ENCODE measurements at regions not wholly inside any gene's neighbourhood (a gene's known extent, or its start where the extent isn't known, plus 50 kb on each side); places are given as distances from the start of the nearest gene placed in this dataset.

- TF ChIP-seq, protein P1, sequence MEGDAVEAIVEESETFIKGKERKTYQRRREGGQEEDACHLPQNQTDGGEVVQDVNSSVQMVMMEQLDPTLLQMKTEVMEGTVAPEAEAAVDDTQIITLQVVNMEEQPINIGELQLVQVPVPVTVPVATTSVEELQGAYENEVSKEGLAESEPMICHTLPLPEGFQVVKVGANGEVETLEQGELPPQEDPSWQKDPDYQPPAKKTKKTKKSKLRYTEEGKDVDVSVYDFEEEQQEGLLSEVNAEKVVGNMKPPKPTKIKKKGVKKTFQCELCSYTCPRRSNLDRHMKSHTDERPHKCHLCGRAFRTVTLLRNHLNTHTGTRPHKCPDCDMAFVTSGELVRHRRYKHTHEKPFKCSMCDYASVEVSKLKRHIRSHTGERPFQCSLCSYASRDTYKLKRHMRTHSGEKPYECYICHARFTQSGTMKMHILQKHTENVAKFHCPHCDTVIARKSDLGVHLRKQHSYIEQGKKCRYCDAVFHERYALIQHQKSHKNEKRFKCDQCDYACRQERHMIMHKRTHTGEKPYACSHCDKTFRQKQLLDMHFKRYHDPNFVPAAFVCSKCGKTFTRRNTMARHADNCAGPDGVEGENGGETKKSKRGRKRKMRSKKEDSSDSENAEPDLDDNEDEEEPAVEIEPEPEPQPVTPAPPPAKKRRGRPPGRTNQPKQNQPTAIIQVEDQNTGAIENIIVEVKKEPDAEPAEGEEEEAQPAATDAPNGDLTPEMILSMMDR (IDR thresholded peaks at IDR 0.05; ENCODE audit: low read length) = no peak
- TF ChIP-seq EZH2 (IDR thresholded peaks at IDR 0.05; ENCODE audit: borderline replicate concordance, low read length) = no peak
Measured at GRCh38 chr13:72246396-72246795, 379.4 kb upstream of the DACH1 start.

Measured in OCI-LY1 (cell line).